ENCODE measurements at regions not wholly inside any gene's neighbourhood (a gene's known extent, or its start where the extent isn't known, plus 50 kb on each side); places are given as distances from the start of the nearest gene placed in this dataset.

DNA sequence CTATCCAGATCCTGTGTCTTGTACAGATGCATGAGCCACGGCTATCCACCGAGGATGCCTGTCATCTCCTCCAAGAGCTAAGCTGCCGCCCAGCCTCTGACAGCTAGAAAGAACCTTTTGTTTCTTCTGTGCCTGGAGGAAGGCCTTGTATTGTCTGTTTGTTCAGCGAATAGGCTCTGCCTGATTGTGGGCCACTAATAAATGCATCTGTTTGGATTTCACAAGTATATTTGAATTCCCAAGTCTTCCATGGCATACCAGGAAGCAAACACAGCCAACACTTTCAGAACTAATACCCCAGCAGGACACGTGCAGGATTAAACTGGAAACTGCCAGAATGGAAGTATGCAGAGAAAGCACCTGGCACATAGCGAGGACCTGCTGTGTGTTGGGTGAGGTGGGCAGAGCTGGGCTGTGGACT is 92.7 kb upstream of the NEURL1B start (continued):
- TF ChIP-seq, protein P1, sequence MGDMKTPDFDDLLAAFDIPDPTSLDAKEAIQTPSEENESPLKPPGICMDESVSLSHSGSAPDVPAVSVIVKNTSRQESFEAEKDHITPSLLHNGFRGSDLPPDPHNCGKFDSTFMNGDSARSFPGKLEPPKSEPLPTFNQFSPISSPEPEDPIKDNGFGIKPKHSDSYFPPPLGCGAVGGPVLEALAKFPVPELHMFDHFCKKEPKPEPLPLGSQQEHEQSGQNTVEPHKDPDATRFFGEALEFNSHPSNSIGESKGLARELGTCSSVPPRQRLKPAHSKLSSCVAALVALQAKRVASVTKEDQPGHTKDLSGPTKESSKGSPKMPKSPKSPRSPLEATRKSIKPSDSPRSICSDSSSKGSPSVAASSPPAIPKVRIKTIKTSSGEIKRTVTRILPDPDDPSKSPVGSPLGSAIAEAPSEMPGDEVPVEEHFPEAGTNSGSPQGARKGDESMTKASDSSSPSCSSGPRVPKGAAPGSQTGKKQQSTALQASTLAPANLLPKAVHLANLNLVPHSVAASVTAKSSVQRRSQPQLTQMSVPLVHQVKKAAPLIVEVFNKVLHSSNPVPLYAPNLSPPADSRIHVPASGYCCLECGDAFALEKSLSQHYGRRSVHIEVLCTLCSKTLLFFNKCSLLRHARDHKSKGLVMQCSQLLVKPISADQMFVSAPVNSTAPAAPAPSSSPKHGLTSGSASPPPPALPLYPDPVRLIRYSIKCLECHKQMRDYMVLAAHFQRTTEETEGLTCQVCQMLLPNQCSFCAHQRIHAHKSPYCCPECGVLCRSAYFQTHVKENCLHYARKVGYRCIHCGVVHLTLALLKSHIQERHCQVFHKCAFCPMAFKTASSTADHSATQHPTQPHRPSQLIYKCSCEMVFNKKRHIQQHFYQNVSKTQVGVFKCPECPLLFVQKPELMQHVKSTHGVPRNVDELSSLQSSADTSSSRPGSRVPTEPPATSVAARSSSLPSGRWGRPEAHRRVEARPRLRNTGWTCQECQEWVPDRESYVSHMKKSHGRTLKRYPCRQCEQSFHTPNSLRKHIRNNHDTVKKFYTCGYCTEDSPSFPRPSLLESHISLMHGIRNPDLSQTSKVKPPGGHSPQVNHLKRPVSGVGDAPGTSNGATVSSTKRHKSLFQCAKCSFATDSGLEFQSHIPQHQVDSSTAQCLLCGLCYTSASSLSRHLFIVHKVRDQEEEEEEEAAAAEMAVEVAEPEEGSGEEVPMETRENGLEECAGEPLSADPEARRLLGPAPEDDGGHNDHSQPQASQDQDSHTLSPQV (IDR thresholded peaks at IDR 0.05), result no peak
- TF ChIP-seq CHD2 (IDR thresholded peaks at IDR 0.05; ENCODE audit: borderline replicate concordance, low read depth, low read length) (no peak), BRCA1 (IDR thresholded peaks at IDR 0.05; ENCODE audit: low read depth, low read length) (no peak), SREBF2 (IDR thresholded peaks at IDR 0.05; ENCODE audit: low read length) (no peak), ZSCAN29 (IDR thresholded peaks at IDR 0.05) (no peak), RB1 (IDR thresholded peaks at IDR 0.05; ENCODE audit: borderline replicate concordance) (no peak), TARDBP (IDR thresholded peaks at IDR 0.05; ENCODE audit: borderline replicate concordance) (no peak)
- TF ChIP-seq, protein P2, sequence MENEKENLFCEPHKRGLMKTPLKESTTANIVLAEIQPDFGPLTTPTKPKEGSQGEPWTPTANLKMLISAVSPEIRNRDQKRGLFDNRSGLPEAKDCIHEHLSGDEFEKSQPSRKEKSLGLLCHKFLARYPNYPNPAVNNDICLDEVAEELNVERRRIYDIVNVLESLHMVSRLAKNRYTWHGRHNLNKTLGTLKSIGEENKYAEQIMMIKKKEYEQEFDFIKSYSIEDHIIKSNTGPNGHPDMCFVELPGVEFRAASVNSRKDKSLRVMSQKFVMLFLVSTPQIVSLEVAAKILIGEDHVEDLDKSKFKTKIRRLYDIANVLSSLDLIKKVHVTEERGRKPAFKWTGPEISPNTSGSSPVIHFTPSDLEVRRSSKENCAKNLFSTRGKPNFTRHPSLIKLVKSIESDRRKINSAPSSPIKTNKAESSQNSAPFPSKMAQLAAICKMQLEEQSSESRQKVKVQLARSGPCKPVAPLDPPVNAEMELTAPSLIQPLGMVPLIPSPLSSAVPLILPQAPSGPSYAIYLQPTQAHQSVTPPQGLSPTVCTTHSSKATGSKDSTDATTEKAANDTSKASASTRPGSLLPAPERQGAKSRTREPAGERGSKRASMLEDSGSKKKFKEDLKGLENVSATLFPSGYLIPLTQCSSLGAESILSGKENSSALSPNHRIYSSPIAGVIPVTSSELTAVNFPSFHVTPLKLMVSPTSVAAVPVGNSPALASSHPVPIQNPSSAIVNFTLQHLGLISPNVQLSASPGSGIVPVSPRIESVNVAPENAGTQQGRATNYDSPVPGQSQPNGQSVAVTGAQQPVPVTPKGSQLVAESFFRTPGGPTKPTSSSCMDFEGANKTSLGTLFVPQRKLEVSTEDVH (IDR thresholded peaks at IDR 0.05; ENCODE audit: low read depth, partially characterized antibody), result no peak

All from GM12878 (cell line).